Left lung (tissue), 4 donors: ENCODE measurements at regions not wholly inside any gene's neighbourhood (a gene's known extent, or its start where the extent isn't known, plus 50 kb on each side); places are given as distances from the start of the nearest gene placed in this dataset.

Experiments used
- ATAC-seq: fragments of 200-7000 bp; cut with Tn5 transposase; one replicate; pipeline ENCODE4 v1.9.1; 2020; ENCODE audit warnings: moderate library complexity
- DNase-seq, 4 donors: peaks; one replicate each; pipeline ENCODE4 v3.0.0-alpha.2; 2013 to 2020
- H3K27ac ChIP-seq, 2 donors: fragments of 200-600 bp; sonication (generic) in 1 of 2; one replicate each; pipeline versions ENCODE4 v1.5.0 to v1.8.0; 2020 to 2021
- H3K27me3 ChIP-seq, 2 donors: fragments of 200-600 bp; sonication (generic) in 1 of 2; one replicate each; pipeline versions ENCODE4 v1.5.0 to v1.8.0; 2020 to 2021
- H3K36me3 ChIP-seq, 2 donors: fragments of 200-600 bp; sonication (generic) in 1 of 2; one replicate each; pipeline versions ENCODE4 v1.5.0 to v1.8.0; 2020 to 2021
- H3K4me1 ChIP-seq, 2 donors: fragments of 200-600 bp; one replicate each; pipeline ENCODE4 v1.8.0; 2021
- H3K4me3 ChIP-seq, 2 donors: fragments of 200-600 bp; sonication (generic) in 1 of 2; one replicate each; pipeline versions ENCODE4 v1.5.0 to v1.8.0; 2020 to 2021; ENCODE audit warnings: mild to moderate bottlenecking in 1 of 2
- H3K9me3 ChIP-seq, 2 donors: fragments of 200-600 bp; sonication (generic) in 1 of 2; one replicate each; pipeline versions ENCODE4 v1.5.0 to v1.8.0; 2020 to 2021
- CTCF ChIP-seq, 2 donors: fragments of 200-600 bp; sonication (generic) in 1 of 2; IDR thresholded peaks; one replicate each; pipeline versions ENCODE4 v1.5.0 to v1.8.0; 2021; ENCODE audit warnings: antibody characterized with exemption in 2 of 2
- intact Hi-C, 2 donors: fragments of 100-400 bp; cut with DNase I; formaldehyde crosslinking; loops; one replicate each; pipeline versions ENCODE4 v1.11.2 to v1.14.2; 2022
- donor health status: DM: no; HTN: yes; CAD: no.
- donor health status: DM: no; HTN: no; CAD: no.

DNA sequence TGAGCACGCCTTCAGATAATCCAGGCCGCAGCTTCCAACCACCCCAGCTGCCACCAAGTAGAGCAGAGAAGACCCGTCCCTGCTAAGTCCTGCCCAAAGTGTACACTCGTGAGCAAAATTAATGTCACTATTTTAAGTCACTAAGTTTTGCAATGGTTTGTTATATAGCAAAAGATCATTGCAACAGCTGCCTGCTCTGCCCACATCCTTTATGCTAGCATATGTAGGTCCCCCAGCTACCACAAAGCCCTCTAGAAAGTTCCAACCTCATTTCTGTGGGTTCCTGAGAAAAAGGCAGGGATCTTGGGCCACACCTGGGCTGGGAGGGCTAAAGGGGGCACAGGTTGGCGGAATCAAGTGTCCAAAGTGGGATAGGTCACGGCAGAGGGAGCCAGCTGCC lies 346.9 kb downstream of the BCOR start:
- no peak for TF ChIP-seq CTCF (IDR thresholded peaks at IDR 0.05)
- Histone ChIP-seq H3K27ac (peak overlapping the region in 1 of 2 donors; percentile 41), H3K9me3 (no peaks in the 10 kb centered on the region), H3K4me1 (peaks cover 3 to 16% of the 10 kb centered on the region in 2 donors), H3K4me3 (no peak overlapping the region), H3K36me3 (no peaks in the 10 kb centered on the region), H3K27me3 (no peaks in the 10 kb centered on the region)
- ATAC-seq (no peak), DNase-seq (no peak)
- intact Hi-C loops = no loop called here

GRCh38 chrX:39752815-39753214 lies 344.9 kb downstream of the BCOR start:
- ATAC-seq = no peak
- no peak overlapping the region for H3K4me3 ChIP-seq
- TF ChIP-seq CTCF (IDR thresholded peaks at IDR 0.05) = no peak
- DNase-seq = peak in 1 of 4 donors; percentile 48
- intact Hi-C loops = no loop called here
- H3K27me3 ChIP-seq = no peaks in the 10 kb centered on the region
- no peaks in the 10 kb centered on the region for H3K9me3 ChIP-seq
- peaks cover 3 to 16% of the 10 kb centered on the region in 2 donors for H3K4me1 ChIP-seq
- H3K36me3 ChIP-seq = no peaks in the 10 kb centered on the region
- peak overlapping the region in 1 of 2 donors; percentile 50 for H3K27ac ChIP-seq

DNA sequence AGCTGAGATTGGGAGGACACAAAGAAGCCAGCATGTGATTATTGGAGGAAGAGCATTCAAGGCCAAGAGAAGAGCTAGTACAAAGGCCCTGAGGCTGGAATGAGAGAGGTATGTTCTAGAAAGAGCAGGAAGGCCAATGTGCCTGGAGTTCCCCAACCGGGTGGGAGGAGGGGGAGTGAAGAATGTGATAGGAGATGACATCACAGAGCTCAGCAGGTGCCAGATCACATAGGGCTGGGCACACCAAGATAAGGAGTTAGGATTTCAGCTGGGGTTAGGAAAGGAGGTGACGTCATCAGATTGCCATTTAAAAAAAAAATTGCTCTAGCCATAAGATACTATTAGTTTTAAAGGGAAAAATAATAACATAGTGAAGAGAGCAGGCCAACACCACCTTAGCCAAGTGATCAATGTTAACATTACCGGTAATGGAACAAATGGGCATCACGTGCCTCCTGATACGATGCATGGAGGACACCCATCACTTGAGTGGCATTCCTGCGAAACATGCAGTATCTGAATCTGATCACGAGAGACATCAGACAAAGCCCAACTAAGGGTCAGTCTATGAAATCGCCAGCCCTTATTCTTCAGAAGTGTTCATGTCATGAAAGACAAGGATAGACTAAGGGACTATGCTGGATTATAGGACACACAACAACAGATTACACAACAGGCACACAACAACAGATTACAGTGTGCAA lies 344.3 kb downstream of the BCOR start:
- Histone ChIP-seq H3K4me1 (peaks cover 3 to 16% of the 10 kb centered on the region in 2 donors), H3K36me3 (no peaks in the 10 kb centered on the region), H3K4me3 (no peak overlapping the region), H3K27ac (peak overlapping the region in 1 of 2 donors; percentile 50), H3K9me3 (no peaks in the 10 kb centered on the region), H3K27me3 (no peaks in the 10 kb centered on the region)
- intact Hi-C loops = no loop called here
- ATAC-seq = peak; percentile 21
- no peak for DNase-seq
- no peak for TF ChIP-seq CTCF (IDR thresholded peaks at IDR 0.05)

GRCh38 chrX:39755143-39756032 lies 342.4 kb downstream of the BCOR start:
- Histone ChIP-seq H3K36me3 (no peaks in the 10 kb centered on the region), H3K27ac (peak overlapping the region in 1 of 2 donors; percentile 62), H3K27me3 (no peaks in the 10 kb centered on the region), H3K4me3 (no peak overlapping the region), H3K9me3 (no peaks in the 10 kb centered on the region), H3K4me1 (peaks cover 3 to 11% of the 10 kb centered on the region in 2 donors)
- ATAC-seq (peak; percentile 58), DNase-seq (peak in 2 of 4 donors; percentile 75 to 77)
- TF ChIP-seq CTCF (IDR thresholded peaks at IDR 0.05) = no peak
- intact Hi-C loops = no loop called here
